ENCODE measurements at regions not wholly inside any gene's neighbourhood (a gene's known extent, or its start where the extent isn't known, plus 50 kb on each side); places are given as distances from the start of the nearest gene placed in this dataset.

DNA sequence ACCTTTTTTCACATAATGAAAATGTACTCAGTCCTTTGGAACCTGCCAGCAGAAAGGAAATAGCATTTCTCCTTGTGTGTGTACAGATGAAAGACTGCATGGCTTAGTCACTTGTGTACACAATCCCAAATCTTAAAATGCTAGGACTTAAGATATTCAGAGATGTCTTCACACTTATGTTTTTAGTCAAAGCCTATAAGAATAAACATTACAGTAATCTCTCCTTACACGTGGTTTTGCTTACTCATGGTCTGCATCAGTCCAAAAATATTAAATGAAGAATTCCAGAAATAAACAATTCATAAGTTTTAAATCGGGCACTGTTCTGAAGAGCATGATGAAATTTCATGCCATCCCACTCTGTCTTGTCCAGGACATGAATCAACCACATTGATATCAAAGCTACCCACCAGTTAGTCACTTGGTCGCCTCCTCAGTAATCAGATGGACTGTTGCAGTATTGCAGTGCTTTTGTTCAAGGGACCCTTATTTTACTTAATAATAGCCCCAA, 75.7 kb upstream of the RRP15 start:
- no peak overlapping the region for H3K27ac ChIP-seq (ENCODE audit: insufficient read length, low read depth, low read length)
- H2BK20ac ChIP-seq (ENCODE audit: low read depth, low read length, poor library complexity, severe bottlenecking), result no peak overlapping the region
- H3T11ph ChIP-seq (ENCODE audit: low read length), result no peak overlapping the region
- Mint-ChIP-seq H3K27me3 (ENCODE audit: low read depth) (no peaks in the 10 kb centered on the region), H3K4me1 (no peaks in the 10 kb centered on the region), H3K4me3 (no peak overlapping the region), H3K27ac (no peak overlapping the region), H3K9me3 (no peaks in the 10 kb centered on the region), H3K36me3 (ENCODE audit: insufficient read depth in 1 of 3, low read depth in 3 of 3) (no peaks in the 10 kb centered on the region)
- no peak overlapping the region for H3K14ac ChIP-seq (ENCODE audit: insufficient read depth, low read length)
- no peaks in the 10 kb centered on the region for H3K23me2 ChIP-seq (ENCODE audit: insufficient read length, low read depth, low read length, poor library complexity, severe bottlenecking)
- H4K91ac ChIP-seq (ENCODE audit: insufficient read length, low read depth, low read length), result no peak overlapping the region
- DNase-seq, result no peak
- H2BK120ac ChIP-seq (ENCODE audit: low read depth, low read length, poor library complexity, severe bottlenecking), result no peak overlapping the region
- no peak overlapping the region for H2BK12ac ChIP-seq (ENCODE audit: insufficient read length, low read depth, low read length)
- H3K79me2 ChIP-seq (ENCODE audit: insufficient read depth, low read length), result no peaks in the 10 kb centered on the region
- no peak overlapping the region for H3K4ac ChIP-seq (ENCODE audit: low read depth, low read length)
- H3K23ac ChIP-seq (ENCODE audit: insufficient read length, low read depth, low read length), result no peak overlapping the region
- no peak overlapping the region for H2AFZ ChIP-seq (ENCODE audit: low read length)
- H2AK5ac ChIP-seq (ENCODE audit: insufficient read length, low read length), result no peak overlapping the region
- no CpG with 5 or more reads among the region's 3 CpGs for WGBS (ENCODE audit: extremely low coverage, insufficient read length, low lambda C conversion rate)
- H3K9ac ChIP-seq (ENCODE audit: extremely low read depth, insufficient read length, low read length), result no peak overlapping the region
- no peak overlapping the region for H3K4me2 ChIP-seq (ENCODE audit: insufficient read depth, insufficient read length, low read length)
- H4K8ac ChIP-seq (replicated peaks; ENCODE audit: insufficient read length, low read depth, low read length), result no peak overlapping the region
- H2BK15ac ChIP-seq (ENCODE audit: low read depth, low read length), result no peak overlapping the region
- no peak overlapping the region for H3K56ac ChIP-seq (ENCODE audit: insufficient read length, low read depth, low read length)
- H3K27me3 ChIP-seq (ENCODE audit: insufficient read depth, low read length), result no peaks in the 10 kb centered on the region
- H3K79me1 ChIP-seq (ENCODE audit: insufficient read depth, low read depth, low read length, poor library complexity, severe bottlenecking), result no peaks in the 10 kb centered on the region
- no peaks in the 10 kb centered on the region for H3K4me1 ChIP-seq (ENCODE audit: insufficient read depth, low read length)
- no peak overlapping the region for H2BK5ac ChIP-seq (ENCODE audit: insufficient read length, low read length)
- no peak overlapping the region for H3K18ac ChIP-seq (ENCODE audit: insufficient read length, low read depth, low read length)
- no peaks in the 10 kb centered on the region for H3K9me3 ChIP-seq (ENCODE audit: control insufficient read depth, low read depth, low read length)
- no peak overlapping the region for H4K5ac ChIP-seq (ENCODE audit: insufficient read length, low read depth, low read length)
- H4K20me1 ChIP-seq (ENCODE audit: control insufficient read depth, insufficient read depth, insufficient read length), result no peaks in the 10 kb centered on the region
- TF ChIP-seq, protein P1, sequence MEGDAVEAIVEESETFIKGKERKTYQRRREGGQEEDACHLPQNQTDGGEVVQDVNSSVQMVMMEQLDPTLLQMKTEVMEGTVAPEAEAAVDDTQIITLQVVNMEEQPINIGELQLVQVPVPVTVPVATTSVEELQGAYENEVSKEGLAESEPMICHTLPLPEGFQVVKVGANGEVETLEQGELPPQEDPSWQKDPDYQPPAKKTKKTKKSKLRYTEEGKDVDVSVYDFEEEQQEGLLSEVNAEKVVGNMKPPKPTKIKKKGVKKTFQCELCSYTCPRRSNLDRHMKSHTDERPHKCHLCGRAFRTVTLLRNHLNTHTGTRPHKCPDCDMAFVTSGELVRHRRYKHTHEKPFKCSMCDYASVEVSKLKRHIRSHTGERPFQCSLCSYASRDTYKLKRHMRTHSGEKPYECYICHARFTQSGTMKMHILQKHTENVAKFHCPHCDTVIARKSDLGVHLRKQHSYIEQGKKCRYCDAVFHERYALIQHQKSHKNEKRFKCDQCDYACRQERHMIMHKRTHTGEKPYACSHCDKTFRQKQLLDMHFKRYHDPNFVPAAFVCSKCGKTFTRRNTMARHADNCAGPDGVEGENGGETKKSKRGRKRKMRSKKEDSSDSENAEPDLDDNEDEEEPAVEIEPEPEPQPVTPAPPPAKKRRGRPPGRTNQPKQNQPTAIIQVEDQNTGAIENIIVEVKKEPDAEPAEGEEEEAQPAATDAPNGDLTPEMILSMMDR (conservative IDR thresholded peaks at IDR 0.05), result no peak

All from H9 (cell line).